SK-N-SH treated with all-trans-retinoic acid at 6 μM for 48 hours (cell line): ENCODE measurements at regions not wholly inside any gene's neighbourhood (a gene's known extent, or its start where the extent isn't known, plus 50 kb on each side); places are given as distances from the start of the nearest gene placed in this dataset.

Experiments
- BACH2 ChIP-seq: fragments of 250-450 bp; sonication (Bioruptor Pico); IDR thresholded peaks from 2 replicates; pipeline ENCODE4 v1.9.0; 2021; ENCODE audit warnings: mild to moderate bottlenecking, borderline replicate concordance
- ZNF70 ChIP-seq: fragments of 450-650 bp; formaldehyde crosslinking; IDR thresholded peaks from 2 replicates; pipeline ENCODE4 v1.5.0; 2020; ENCODE audit warnings: mild to moderate bottlenecking, moderate library complexity
- TF ChIP-seq, protein P1 (sequence below): fragments of 250-450 bp; sonication (Bioruptor Pico); IDR thresholded peaks from 2 replicates; pipeline ENCODE4 v1.5.0; 2020; ENCODE audit warnings: mild to moderate bottlenecking, moderate library complexity

DNA sequence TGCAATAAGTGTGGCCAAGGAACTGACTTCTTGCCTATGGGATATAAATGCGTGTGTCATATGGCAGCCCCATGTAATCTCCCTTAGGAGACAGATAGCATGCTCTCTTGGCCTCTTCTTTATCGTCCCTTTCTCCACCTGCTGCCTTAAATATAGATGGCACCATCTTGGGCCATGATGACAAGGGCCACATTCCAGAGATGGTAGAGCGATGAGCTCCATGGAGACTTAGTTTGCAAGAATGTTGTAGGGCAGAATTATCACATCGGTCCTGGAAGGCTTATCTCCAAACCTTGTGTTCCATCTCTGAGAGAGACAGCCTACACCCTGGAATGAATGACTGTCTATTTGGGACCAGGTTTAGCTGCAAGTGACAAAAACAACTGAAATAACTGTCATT lies 536.7 kb downstream of the TNS1 start:
- TF ChIP-seq BACH2 (CRISPR knock-in tag) (no peak), ZNF70 (CRISPR knock-in tag) (no peak)
- TF ChIP-seq, protein P1, sequence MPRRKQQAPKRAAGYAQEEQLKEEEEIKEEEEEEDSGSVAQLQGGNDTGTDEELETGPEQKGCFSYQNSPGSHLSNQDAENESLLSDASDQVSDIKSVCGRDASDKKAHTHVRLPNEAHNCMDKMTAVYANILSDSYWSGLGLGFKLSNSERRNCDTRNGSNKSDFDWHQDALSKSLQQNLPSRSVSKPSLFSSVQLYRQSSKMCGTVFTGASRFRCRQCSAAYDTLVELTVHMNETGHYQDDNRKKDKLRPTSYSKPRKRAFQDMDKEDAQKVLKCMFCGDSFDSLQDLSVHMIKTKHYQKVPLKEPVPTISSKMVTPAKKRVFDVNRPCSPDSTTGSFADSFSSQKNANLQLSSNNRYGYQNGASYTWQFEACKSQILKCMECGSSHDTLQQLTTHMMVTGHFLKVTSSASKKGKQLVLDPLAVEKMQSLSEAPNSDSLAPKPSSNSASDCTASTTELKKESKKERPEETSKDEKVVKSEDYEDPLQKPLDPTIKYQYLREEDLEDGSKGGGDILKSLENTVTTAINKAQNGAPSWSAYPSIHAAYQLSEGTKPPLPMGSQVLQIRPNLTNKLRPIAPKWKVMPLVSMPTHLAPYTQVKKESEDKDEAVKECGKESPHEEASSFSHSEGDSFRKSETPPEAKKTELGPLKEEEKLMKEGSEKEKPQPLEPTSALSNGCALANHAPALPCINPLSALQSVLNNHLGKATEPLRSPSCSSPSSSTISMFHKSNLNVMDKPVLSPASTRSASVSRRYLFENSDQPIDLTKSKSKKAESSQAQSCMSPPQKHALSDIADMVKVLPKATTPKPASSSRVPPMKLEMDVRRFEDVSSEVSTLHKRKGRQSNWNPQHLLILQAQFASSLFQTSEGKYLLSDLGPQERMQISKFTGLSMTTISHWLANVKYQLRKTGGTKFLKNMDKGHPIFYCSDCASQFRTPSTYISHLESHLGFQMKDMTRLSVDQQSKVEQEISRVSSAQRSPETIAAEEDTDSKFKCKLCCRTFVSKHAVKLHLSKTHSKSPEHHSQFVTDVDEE (CRISPR knock-in tag), result no peak
